Loucy (cell line): ENCODE measurements at regions not wholly inside any gene's neighbourhood (a gene's known extent, or its start where the extent isn't known, plus 50 kb on each side); places are given as distances from the start of the nearest gene placed in this dataset.

Experiments used
- H2AFZ ChIP-seq: fragments of 200-600 bp; sonication (generic); 2 replicates; pipeline ENCODE4 v1.6.0; 2016; ENCODE audit warnings: antibody characterized with exemption, mild to moderate bottlenecking, low read length, moderate library complexity
- H3F3A ChIP-seq: fragments of 200-600 bp; 2 replicates; pipeline ENCODE4 v1.6.0; 2016; ENCODE audit warnings: antibody characterized with exemption, low read depth, mild to moderate bottlenecking
- H3K27me3 ChIP-seq: fragments of 200-600 bp; sonication (generic); 2 replicates; pipeline ENCODE4 v1.6.1; 2014; ENCODE audit warnings: low read length, mild to moderate bottlenecking; ENCODE audit not compliant: insufficient read depth, poor library complexity, severe bottlenecking
- H3K36me3 ChIP-seq: fragments of 200-600 bp; sonication (generic); 2 replicates; pipeline ENCODE4 v1.6.1; 2016; ENCODE audit warnings: low read length; ENCODE audit not compliant: insufficient read depth
- H3K4me1 ChIP-seq: fragments of 200-600 bp; sonication (generic); 2 replicates; pipeline ENCODE4 v1.5.1; 2014; ENCODE audit warnings: low read length, mild to moderate bottlenecking; ENCODE audit not compliant: insufficient read depth, poor library complexity, severe bottlenecking
- H3K4me2 ChIP-seq: fragments of 200-600 bp; sonication (generic); 2 replicates; pipeline ENCODE4 v1.6.0; 2014; ENCODE audit warnings: antibody characterized with exemption, low read length, low read depth, mild to moderate bottlenecking; ENCODE audit not compliant: poor library complexity, severe bottlenecking
- H3K4me3 ChIP-seq: fragments of 200-600 bp; sonication (generic); 2 replicates; pipeline ENCODE4 v1.5.1; 2014; ENCODE audit warnings: low read length, mild to moderate bottlenecking, mixed read lengths; ENCODE audit not compliant: poor library complexity, severe bottlenecking
- H3K79me2 ChIP-seq: fragments of 200-600 bp; sonication (generic); 2 replicates; pipeline ENCODE4 v1.6.1; 2014; ENCODE audit warnings: low read length; ENCODE audit not compliant: insufficient read depth
- H3K9ac ChIP-seq: fragments of 200-600 bp; sonication (generic); 2 replicates; pipeline ENCODE4 v1.6.0; 2014; ENCODE audit warnings: mild to moderate bottlenecking, low read depth, low read length, moderate library complexity; ENCODE audit not compliant: poor library complexity, severe bottlenecking
- H3K9me2 ChIP-seq: fragments of 200-600 bp; sonication (generic); replicated peaks from 2 replicates; pipeline ENCODE4 v1.6.1; 2016; ENCODE audit warnings: low read depth, low read length, mixed read lengths
- H3K9me3 ChIP-seq: fragments of 200-600 bp; sonication (generic); 2 replicates; pipeline ENCODE4 v1.6.1; 2014; ENCODE audit warnings: mild to moderate bottlenecking, antibody characterized with exemption, low read length, low read depth; ENCODE audit not compliant: insufficient read depth
- H4K20me1 ChIP-seq: fragments of 200-600 bp; sonication (generic); 2 replicates; pipeline ENCODE4 v1.6.0; 2014; ENCODE audit warnings: antibody characterized with exemption, low read length, mild to moderate bottlenecking; ENCODE audit not compliant: insufficient read depth, poor library complexity, severe bottlenecking
- EZH2phosphoT487 ChIP-seq: fragments of 200-600 bp; IDR thresholded peaks from 2 replicates; pipeline ENCODE4 v1.6.1; 2018; ENCODE audit warnings: antibody characterized with exemption, mild to moderate bottlenecking, moderate library complexity, borderline replicate concordance
- TF ChIP-seq, protein P1 (sequence below): fragments of 200-600 bp; sonication (generic); conservative IDR thresholded peaks from 2 replicates; pipeline ENCODE4 v1.5.1; 2014; ENCODE audit warnings: mild to moderate bottlenecking, antibody characterized with exemption, low read length

DNA sequence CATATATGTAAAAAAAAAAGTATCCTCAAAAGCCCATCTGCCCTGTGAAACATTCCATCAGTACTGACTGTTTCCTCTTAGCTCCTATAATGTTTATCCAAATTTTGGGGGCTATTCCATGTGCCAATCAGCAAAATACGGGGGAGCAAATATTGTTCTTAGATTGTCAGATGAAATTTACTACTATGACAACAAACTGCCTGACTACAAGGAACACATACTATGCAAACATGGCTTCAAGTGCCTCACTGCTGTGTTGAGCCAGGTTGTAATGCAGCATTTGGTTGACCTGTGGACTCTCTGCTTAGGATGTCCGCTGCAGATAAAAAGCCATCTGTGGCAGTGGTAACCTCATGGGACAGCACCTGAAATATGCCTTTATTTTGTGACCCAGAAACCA lies 98.2 kb upstream of the SCEL start:
- no peak overlapping the region for H3K4me2 ChIP-seq
- H3F3A ChIP-seq = no peaks in the 10 kb centered on the region
- no peaks in the 10 kb centered on the region for H4K20me1 ChIP-seq
- H3K9me3 ChIP-seq = no peaks in the 10 kb centered on the region
- H3K9ac ChIP-seq = no peak overlapping the region
- H3K4me1 ChIP-seq = no peaks in the 10 kb centered on the region
- no peaks in the 10 kb centered on the region for H3K79me2 ChIP-seq
- H3K27me3 ChIP-seq = no peaks in the 10 kb centered on the region
- no peak for TF ChIP-seq EZH2phosphoT487
- TF ChIP-seq, protein P1, sequence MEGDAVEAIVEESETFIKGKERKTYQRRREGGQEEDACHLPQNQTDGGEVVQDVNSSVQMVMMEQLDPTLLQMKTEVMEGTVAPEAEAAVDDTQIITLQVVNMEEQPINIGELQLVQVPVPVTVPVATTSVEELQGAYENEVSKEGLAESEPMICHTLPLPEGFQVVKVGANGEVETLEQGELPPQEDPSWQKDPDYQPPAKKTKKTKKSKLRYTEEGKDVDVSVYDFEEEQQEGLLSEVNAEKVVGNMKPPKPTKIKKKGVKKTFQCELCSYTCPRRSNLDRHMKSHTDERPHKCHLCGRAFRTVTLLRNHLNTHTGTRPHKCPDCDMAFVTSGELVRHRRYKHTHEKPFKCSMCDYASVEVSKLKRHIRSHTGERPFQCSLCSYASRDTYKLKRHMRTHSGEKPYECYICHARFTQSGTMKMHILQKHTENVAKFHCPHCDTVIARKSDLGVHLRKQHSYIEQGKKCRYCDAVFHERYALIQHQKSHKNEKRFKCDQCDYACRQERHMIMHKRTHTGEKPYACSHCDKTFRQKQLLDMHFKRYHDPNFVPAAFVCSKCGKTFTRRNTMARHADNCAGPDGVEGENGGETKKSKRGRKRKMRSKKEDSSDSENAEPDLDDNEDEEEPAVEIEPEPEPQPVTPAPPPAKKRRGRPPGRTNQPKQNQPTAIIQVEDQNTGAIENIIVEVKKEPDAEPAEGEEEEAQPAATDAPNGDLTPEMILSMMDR = no peak
- H2AFZ ChIP-seq = no peak overlapping the region
- no peak overlapping the region for H3K4me3 ChIP-seq
- no peaks in the 10 kb centered on the region for H3K36me3 ChIP-seq
- H3K9me2 ChIP-seq = no peaks in the 10 kb centered on the region

DNA sequence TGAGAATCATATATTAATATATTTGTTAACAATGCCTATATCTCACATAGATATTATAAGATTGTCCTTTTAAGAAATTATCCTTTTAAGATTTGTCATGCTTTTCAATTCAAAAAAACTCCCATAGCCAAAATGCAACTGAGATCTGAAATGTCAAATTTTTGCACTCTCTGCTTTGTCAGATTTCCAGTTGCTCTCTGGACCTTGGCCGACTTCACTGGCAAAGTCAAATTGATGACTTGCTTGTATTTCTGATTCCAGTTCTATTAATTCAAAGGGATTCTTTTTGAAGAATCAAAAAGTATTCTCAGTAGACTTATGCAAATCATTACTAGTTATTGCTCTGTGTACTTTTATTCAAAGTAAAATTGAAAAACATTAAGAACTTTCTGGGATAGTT lies 101.2 kb upstream of the SCEL start:
- Histone ChIP-seq H3K9me2 (no peaks in the 10 kb centered on the region), H3K36me3 (no peaks in the 10 kb centered on the region), H4K20me1 (no peaks in the 10 kb centered on the region), H3K9ac (no peak overlapping the region), H3K27me3 (no peaks in the 10 kb centered on the region), H3K79me2 (no peaks in the 10 kb centered on the region), H3K4me2 (no peak overlapping the region), H3K9me3 (no peaks in the 10 kb centered on the region), H3K4me3 (no peak overlapping the region), H2AFZ (no peak overlapping the region), H3F3A (no peaks in the 10 kb centered on the region), H3K4me1 (no peaks in the 10 kb centered on the region)
- TF ChIP-seq EZH2phosphoT487 = no peak
- TF ChIP-seq, protein P1 = no peak

DNA sequence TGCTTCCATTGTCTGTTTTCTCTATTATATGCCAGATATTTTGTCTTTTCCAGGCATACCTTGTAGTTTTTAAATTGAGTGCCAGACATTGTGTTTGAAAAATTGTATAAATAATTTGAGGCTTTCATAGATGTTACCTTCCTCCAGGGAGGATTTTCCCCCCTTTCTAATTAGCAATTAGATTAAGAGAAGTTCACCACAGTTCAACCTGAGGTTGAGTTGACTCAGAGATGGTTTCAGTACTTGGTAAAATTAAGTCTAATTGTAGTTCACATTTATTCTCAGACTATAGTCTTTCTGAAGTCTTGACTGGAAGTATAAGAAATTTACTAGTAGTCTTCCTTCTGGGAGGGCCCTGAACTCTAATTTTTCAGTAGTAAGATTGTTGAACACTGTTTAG lies 104.1 kb upstream of the SCEL start:
- Histone ChIP-seq H4K20me1 (no peaks in the 10 kb centered on the region), H3K9me2 (no peaks in the 10 kb centered on the region), H3K27me3 (no peaks in the 10 kb centered on the region), H3K9me3 (no peaks in the 10 kb centered on the region), H3K4me1 (no peaks in the 10 kb centered on the region), H3K79me2 (no peaks in the 10 kb centered on the region), H3K9ac (no peak overlapping the region), H3K36me3 (no peaks in the 10 kb centered on the region), H2AFZ (no peak overlapping the region), H3K4me3 (no peak overlapping the region), H3F3A (no peaks in the 10 kb centered on the region), H3K4me2 (no peak overlapping the region)
- TF ChIP-seq, protein P1 = no peak
- no peak for TF ChIP-seq EZH2phosphoT487
